Right atrium auricular region (tissue), 2 donors: ENCODE measurements at regions not wholly inside any gene's neighbourhood (a gene's known extent, or its start where the extent isn't known, plus 50 kb on each side); places are given as distances from the start of the nearest gene placed in this dataset.

Source experiments
- DNase-seq: peaks from one replicate; pipeline ENCODE4 v3.0.0-alpha.2; 2019; ENCODE audit warnings: low spot score
- H3K27ac ChIP-seq, 2 donors: fragments of 200-600 bp; sonication (generic); 1 replicate in 1 of 2; 2 replicates in 1 of 2; pipeline ENCODE4 v1.5.1; 2016 to 2019
- H3K27me3 ChIP-seq, 2 donors: fragments of 200-600 bp; sonication (generic); one replicate each; pipeline versions ENCODE4 v1.5.1 to v1.6.0; 2017 to 2019
- H3K36me3 ChIP-seq: fragments of 200-600 bp; sonication (generic); one replicate; pipeline ENCODE4 v1.5.1; 2016
- H3K4me1 ChIP-seq, 2 donors: fragments of 200-600 bp; sonication (generic); one replicate each; pipeline versions ENCODE4 v1.5.1 to v1.6.0; 2017 to 2019
- H3K4me3 ChIP-seq, 2 donors: fragments of 200-600 bp; sonication (generic); 1 replicate in 1 of 2; 2 replicates in 1 of 2; pipeline ENCODE4 v1.5.1; 2017 to 2019; ENCODE audit warnings: mild to moderate bottlenecking in 1 of 2, moderate library complexity in 1 of 2
- H3K9me3 ChIP-seq, 2 donors: fragments of 200-600 bp; sonication (generic); one replicate each; pipeline ENCODE4 v1.5.1; 2019
- TF ChIP-seq, protein P1 (sequence below), 2 donors: fragments of 200-600 bp; sonication (generic); IDR thresholded peaks; one replicate each; pipeline ENCODE4 v1.5.1; 2019; ENCODE audit warnings: antibody characterized with exemption in 2 of 2

DNA sequence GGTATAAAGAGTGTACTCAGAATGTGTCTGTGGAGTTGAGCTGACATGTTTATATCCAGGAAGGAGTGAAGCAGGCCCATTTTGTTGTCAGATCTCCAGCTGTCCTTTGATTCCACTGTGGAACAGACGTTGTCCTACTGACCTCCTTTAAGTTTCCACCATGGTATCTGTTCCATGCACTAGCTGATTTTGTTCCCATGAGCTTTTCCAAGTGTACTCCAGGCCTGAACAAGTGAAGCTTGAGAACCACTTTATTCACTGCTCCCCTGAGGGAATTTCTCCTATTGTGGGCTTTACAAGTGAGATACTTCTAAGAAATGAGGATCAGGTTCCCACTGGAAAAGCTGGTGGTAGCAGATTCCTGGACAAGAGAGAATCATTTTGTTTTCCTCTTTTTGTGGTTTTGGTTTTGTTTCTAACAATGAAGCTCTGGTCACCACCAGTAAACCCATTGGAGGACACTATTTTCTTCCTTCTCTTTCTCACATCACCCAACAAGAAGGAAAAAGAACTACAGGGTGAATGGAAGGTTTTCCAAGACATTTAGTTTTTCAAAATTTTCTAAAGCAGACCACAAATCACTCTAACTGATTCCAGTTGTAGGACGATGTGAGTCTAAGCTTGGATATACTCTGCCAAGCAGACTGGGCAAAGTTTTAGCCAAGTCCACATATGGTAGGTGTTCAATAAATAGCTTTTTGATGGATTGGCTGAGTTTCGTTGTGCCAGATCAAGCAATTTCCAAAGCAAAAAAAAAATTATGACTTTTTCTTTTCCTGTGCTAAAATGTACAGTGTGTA lies 144.2 kb downstream of the JCAD start:
- H3K27me3 ChIP-seq, result no peaks in the 10 kb centered on the region
- H3K27ac ChIP-seq, result no peak overlapping the region
- H3K9me3 ChIP-seq, result no peaks in the 10 kb centered on the region
- H3K4me1 ChIP-seq, result no peaks in the 10 kb centered on the region
- TF ChIP-seq, protein P1, sequence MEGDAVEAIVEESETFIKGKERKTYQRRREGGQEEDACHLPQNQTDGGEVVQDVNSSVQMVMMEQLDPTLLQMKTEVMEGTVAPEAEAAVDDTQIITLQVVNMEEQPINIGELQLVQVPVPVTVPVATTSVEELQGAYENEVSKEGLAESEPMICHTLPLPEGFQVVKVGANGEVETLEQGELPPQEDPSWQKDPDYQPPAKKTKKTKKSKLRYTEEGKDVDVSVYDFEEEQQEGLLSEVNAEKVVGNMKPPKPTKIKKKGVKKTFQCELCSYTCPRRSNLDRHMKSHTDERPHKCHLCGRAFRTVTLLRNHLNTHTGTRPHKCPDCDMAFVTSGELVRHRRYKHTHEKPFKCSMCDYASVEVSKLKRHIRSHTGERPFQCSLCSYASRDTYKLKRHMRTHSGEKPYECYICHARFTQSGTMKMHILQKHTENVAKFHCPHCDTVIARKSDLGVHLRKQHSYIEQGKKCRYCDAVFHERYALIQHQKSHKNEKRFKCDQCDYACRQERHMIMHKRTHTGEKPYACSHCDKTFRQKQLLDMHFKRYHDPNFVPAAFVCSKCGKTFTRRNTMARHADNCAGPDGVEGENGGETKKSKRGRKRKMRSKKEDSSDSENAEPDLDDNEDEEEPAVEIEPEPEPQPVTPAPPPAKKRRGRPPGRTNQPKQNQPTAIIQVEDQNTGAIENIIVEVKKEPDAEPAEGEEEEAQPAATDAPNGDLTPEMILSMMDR (IDR thresholded peaks at IDR 0.05), result no peak
- DNase-seq, result no peak
- H3K4me3 ChIP-seq, result no peak overlapping the region
- H3K36me3 ChIP-seq, result no peaks in the 10 kb centered on the region

DNA sequence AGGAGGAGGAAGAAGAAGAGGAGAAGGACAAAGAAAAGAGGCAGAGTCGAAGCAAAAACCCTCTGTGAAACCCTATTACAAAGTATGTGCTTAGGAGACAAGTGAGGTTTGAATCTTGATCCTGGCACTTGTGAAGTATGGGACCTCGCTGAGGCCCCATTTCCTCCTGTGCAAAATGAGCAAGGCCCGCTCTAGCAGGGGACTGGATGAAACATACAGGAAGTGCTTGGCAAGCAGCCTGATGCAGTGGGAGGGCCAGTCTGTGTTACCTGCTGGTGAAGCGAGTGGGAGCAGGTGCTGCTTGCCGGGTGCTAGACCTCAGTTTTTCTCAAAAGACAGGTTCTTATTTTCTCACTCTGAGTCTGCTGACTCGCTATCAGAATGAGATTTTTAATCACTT lies 150.4 kb downstream of the JCAD start:
- no peaks in the 10 kb centered on the region for H3K9me3 ChIP-seq
- TF ChIP-seq, protein P1 (IDR thresholded peaks at IDR 0.05), result no peak
- DNase-seq, result no peak
- H3K36me3 ChIP-seq, result no peaks in the 10 kb centered on the region
- no peak overlapping the region for H3K27ac ChIP-seq
- H3K27me3 ChIP-seq, result no peaks in the 10 kb centered on the region
- no peak overlapping the region for H3K4me3 ChIP-seq
- no peaks in the 10 kb centered on the region for H3K4me1 ChIP-seq

DNA sequence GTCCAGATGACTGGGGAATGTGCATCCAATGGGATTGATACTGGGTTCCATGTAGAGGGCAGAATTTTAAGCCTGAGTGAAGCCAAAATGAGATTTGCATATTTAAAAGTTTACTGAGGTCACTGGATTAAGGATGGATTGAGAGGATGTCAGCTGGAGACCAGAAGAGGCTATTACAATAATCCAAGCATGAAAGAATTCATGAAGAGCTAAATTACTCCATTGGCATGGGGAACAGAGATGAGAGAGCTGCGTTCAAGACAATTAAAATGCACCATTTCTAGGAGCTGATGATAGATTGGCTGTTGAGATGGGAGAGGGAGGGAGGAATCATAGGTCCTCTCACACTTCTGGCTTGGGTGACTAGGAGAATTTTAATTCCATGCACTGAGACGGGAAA lies 158.5 kb downstream of the JCAD start:
- Histone ChIP-seq H3K27ac (no peak overlapping the region), H3K27me3 (no peaks in the 10 kb centered on the region), H3K4me1 (peaks cover 0 to 11% of the 10 kb centered on the region in 2 donors), H3K4me3 (no peak overlapping the region), H3K36me3 (no peaks in the 10 kb centered on the region), H3K9me3 (no peaks in the 10 kb centered on the region)
- TF ChIP-seq, protein P1 (IDR thresholded peaks at IDR 0.05), result no peak
- no peak for DNase-seq

DNA sequence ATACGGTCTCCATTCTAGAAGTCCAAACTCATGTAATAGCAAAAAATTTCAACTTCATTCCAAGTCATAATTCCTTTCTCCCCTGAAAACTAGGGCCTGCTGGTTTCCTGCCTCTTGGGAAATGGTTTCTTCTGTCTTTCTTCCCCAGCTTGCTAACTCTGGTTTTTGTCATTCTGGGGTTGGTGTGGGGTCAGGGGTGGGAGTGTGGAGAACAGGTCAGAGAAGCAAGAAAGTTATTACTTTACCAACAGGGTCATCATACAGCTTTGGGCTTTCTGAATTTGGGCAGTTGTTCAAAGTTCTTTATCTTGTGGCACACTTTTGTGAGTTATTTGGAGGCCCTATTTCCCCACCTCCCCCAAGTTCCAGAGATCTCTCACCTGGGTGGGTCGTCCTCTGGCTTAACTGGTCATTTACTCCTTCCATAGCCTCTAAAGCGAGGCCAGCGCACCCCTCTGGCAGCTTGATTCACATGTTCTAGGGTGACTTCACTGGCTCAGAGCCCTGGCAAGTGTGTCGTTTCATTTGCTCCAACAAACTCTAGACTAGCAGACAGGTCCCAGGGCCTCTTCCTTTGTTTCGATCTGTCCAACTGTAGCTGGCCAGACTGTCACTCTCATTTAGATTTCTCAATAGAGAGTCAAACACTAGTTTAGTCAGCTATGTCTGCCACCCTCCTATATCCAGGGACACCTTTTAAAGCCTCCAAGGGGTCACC lies 161.2 kb downstream of the JCAD start:
- Histone ChIP-seq H3K4me1 (peaks cover 0 to 19% of the 10 kb centered on the region in 2 donors), H3K36me3 (no peaks in the 10 kb centered on the region), H3K27ac (no peak overlapping the region), H3K9me3 (no peaks in the 10 kb centered on the region), H3K4me3 (no peak overlapping the region), H3K27me3 (no peaks in the 10 kb centered on the region)
- DNase-seq, result no peak
- TF ChIP-seq, protein P1 (IDR thresholded peaks at IDR 0.05), result no peak

DNA sequence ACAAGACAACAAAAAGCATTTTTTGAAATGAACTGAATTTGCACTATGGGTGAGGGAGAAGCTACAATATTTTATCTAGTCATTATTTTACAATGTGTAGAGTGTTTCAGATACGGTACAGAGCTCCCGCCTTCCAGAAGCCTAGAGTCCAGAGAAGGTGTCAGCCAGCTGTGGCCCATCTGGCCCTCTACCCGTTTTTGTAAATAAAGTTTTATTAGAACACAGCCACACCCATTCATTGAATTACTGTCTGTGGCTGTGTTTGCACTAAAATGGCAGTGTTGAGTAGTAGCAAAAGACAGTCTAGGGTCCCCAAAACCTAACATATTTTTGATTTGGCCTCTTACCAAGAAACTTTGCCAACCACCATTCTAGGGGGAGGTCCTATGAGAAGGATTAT lies 162.0 kb downstream of the JCAD start:
- H3K27me3 ChIP-seq, result no peaks in the 10 kb centered on the region
- no peak for DNase-seq
- H3K4me3 ChIP-seq, result no peak overlapping the region
- H3K4me1 ChIP-seq, result peaks cover 0 to 19% of the 10 kb centered on the region in 2 donors
- H3K36me3 ChIP-seq, result no peaks in the 10 kb centered on the region
- TF ChIP-seq, protein P1 (IDR thresholded peaks at IDR 0.05), result no peak
- no peak overlapping the region for H3K27ac ChIP-seq
- H3K9me3 ChIP-seq, result no peaks in the 10 kb centered on the region
